HepG2 (cell line): ENCODE measurements at regions not wholly inside any gene's neighbourhood (a gene's known extent, or its start where the extent isn't known, plus 50 kb on each side); places are given as distances from the start of the nearest gene placed in this dataset.

ENCODE experiments used
- ATAC-seq: fragments of 200-7000 bp; cut with Tn5 transposase; 3 replicates; pipeline ENCODE4 v1.9.1; 2020; ENCODE audit warnings: mild to moderate bottlenecking, moderate library complexity
- BruUV-seq: library from RNA; stranded (reverse); fragments of 400-500 nt; replicated peaks from 2 replicates; lab custom pipeline; 2021; lab: Mats Ljungman, UMichigan
- CTCF ChIA-PET: fragments of 300-600 bp; formaldehyde crosslinking; extraction: SDS; loops from one replicate; lab custom pipeline; 2021; ENCODE audit warnings: low total read pairs, inconsistent platforms, low intra/inter-chr PET ratio; lab: Yijun Ruan, JAX
- POLR2A ChIA-PET: fragments of 350-600 bp; sonication (Branson Sonifier 250); formaldehyde crosslinking; loops from one replicate; lab custom pipeline; 2020; ENCODE audit warnings: antibody characterized with exemption, inconsistent platforms; lab: Yijun Ruan, JAX
- DNase-seq: peaks from one replicate; pipeline ENCODE4 v3.0.0-alpha.2; 2015; ENCODE audit warnings: low spot score
- FAIRE-seq: peaks from 3 replicates; lab custom pipeline; 2011; peaks lifted over from hg19 to GRCh38; lab: Jason Lieb, UNC
- H2AFZ ChIP-seq: one replicate; pipeline ENCODE4 v1.6.1; 2011; ENCODE audit warnings: low read length, inconsistent platforms
- H3K27ac ChIP-seq: fragments of 300-600 bp; 3 replicates; pipeline ENCODE4 v1.8.0; 2011; ENCODE audit warnings: mixed run types, mild to moderate bottlenecking, mixed read lengths, low read length, inconsistent platforms; ENCODE audit not compliant: insufficient read depth; ENCODE audit errors: extremely low read length
- H3K27me3 ChIP-seq, 2 experiments: fragments of 200-600 bp in 1 of 2; 2 replicates in 1 of 2; 3 replicates in 1 of 2; pipeline versions ENCODE4 v1.6.0 to v1.8.0; 2011; ENCODE audit warnings: low read length in 2 of 2, mild to moderate bottlenecking in 2 of 2, moderate library complexity in 2 of 2, inconsistent platforms in 1 of 2; ENCODE audit not compliant: insufficient read depth in 2 of 2, control insufficient read depth in 1 of 2
- H3K36me3 ChIP-seq, 2 experiments: fragments of 200-600 bp in 1 of 2; replicated peaks in 1 of 2; 2 replicates in 1 of 2; 3 replicates in 1 of 2; pipeline versions ENCODE4 v1.5.1 to v1.8.0; 2011; ENCODE audit warnings: low read length in 2 of 2, inconsistent platforms in 1 of 2; ENCODE audit not compliant: insufficient read depth in 2 of 2, control insufficient read depth in 1 of 2
- H3K4me1 ChIP-seq: 2 replicates; pipeline ENCODE4 v1.5.1; 2012; ENCODE audit warnings: low read length, inconsistent platforms; ENCODE audit not compliant: insufficient read depth
- H3K4me2 ChIP-seq: 2 replicates; pipeline ENCODE4 v1.6.0; 2011; ENCODE audit warnings: low read depth, low read length, inconsistent platforms
- H3K4me3 ChIP-seq, 3 experiments: fragments of 200-600 bp in 1 of 3; sonication (generic), shearing (Covaris generic) in 1 of 3; replicated peaks in 1 of 3; 2 replicates each; pipeline ENCODE4 v1.5.1; 2011 to 2016; ENCODE audit warnings: low read length in 3 of 3, inconsistent platforms in 2 of 3, low read depth in 2 of 3, mild to moderate bottlenecking in 2 of 3, control low read depth in 1 of 3, mixed read lengths in 1 of 3; ENCODE audit not compliant: insufficient read depth in 1 of 3
- H3K79me2 ChIP-seq: one replicate; pipeline ENCODE4 v1.6.1; 2011; ENCODE audit warnings: low read length, inconsistent platforms; ENCODE audit not compliant: insufficient read depth
- H3K9ac ChIP-seq: 2 replicates; pipeline ENCODE4 v1.6.0; 2011; ENCODE audit warnings: mild to moderate bottlenecking, low read depth, low read length, inconsistent platforms; ENCODE audit not compliant: insufficient read depth
- H3K9me3 ChIP-seq: 2 replicates; pipeline ENCODE4 v1.5.1; 2012; ENCODE audit warnings: mild to moderate bottlenecking, low read length
- H4K20me1 ChIP-seq: 2 replicates; pipeline ENCODE4 v1.6.0; 2011; ENCODE audit warnings: inconsistent platforms, mild to moderate bottlenecking, low read length, moderate library complexity; ENCODE audit not compliant: insufficient read depth
- TCF12 ChIP-seq, 2 experiments: fragments of 450-650 bp in 1 of 2; sonication (generic) in 1 of 2; formaldehyde crosslinking in 1 of 2; IDR thresholded peaks; 2 replicates each; pipeline versions ENCODE4 v1.6.1 to v1.8.0; 2017 to 2022; ENCODE audit warnings: antibody characterized with exemption in 1 of 2, mild to moderate bottlenecking in 1 of 2, missing genetic modification reagents in 1 of 2, moderate library complexity in 1 of 2
- WGBS: methylation state at CpG from one replicate; pipeline ENCODE4 v1.1.6; 2017; ENCODE audit warnings: low lambda C conversion rate; 5-methylcytosine and 5-hydroxymethylcytosine counted together
- in situ Hi-C: cut with HindIII; loops from 2 replicates; pipeline ENCODE4 v1.10.0; 2017; ENCODE audit warnings: low pct_unique_long_range_greater_than_20kb; ENCODE audit not compliant: extremely low pct_ligation_motif_present
- intact Hi-C: fragments of 100-400 bp; cut with micrococcal nuclease; formaldehyde crosslinking; loops from one replicate; pipeline ENCODE4 v1.10.0; 2022; ENCODE audit not compliant: unreplicated experiment
- TF ChIP-seq, protein P1 (sequence below): sonication (generic); formaldehyde crosslinking; IDR thresholded peaks from 2 replicates; pipeline ENCODE4 v1.8.1; 2023; ENCODE audit warnings: mild to moderate bottlenecking, missing genetic modification reagents, borderline replicate concordance

DNA sequence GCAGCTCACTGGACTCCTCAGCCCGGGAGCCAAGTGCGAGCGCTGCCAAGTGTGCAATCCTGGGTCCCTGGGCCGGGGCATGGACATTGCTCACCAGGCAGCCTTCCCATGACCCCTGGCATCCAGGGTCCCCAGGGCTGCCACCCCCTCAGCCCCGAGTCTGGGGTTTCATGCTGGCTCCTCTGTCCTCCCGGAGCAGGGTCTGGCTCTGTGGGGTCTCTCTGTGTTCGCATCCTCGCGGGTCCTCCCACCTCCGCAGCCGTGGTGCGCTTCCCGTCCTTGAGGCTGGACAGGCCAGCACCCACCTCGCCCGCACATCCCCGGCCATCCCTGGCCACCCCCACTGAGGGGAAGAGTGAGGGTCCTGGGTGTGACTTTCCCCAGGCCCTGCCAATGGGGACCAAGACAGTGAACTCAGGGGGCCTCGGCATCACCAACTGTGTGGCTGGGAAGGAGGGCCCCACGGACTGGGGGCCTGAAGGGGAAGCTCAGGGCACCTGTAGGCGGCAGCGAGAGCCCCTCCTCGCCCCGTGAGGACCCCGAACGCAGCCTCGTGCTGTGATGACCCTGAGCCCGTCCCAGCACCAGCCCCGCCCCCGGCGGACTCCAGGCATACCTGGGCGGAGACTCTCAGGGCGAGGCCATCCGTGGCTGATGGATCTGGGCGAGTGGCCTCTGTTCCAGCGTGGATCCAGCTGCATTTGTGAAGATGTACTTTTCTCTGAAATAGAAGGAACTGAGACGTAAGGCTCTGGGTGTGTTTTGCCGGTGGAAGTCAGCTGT, 50.3 kb upstream of the CFAP46 start:
- H3K79me2 ChIP-seq = no peaks in the 10 kb centered on the region
- TF ChIP-seq, protein P1, sequence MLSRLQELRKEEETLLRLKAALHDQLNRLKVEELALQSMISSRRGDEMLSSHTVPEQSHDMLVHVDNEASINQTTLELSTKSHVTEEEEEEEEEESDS (CRISPR knock-in tag) = no peak
- TF ChIP-seq TCF12 (IDR thresholded peaks at IDR 0.05) (no peak), TCF12 (CRISPR knock-in tag; IDR thresholded peaks at IDR 0.05) (no peak)
- TF ChIP-seq, all 625 proteins: peak for 0
- ChIA-PET POLR2A (no interaction called here), CTCF (no interaction called here)
- Histone ChIP-seq H3K36me3 (no peaks in the 10 kb centered on the region), H3K27ac (no peak overlapping the region), H3K4me1 (no peaks in the 10 kb centered on the region), H3K9me3 (no peaks in the 10 kb centered on the region), H3K9ac (no peak overlapping the region), H3K27me3 (peaks cover 12 to 70% of the 10 kb centered on the region in 2 experiments; a peak in 4 of 5 replicates), H4K20me1 (no peaks in the 10 kb centered on the region), H3K4me3 (no peak overlapping the region), H2AFZ (no peak overlapping the region), H3K4me2 (no peak overlapping the region)
- no peak for ATAC-seq
- no TSS peak for BruUV-seq
- WGBS = 13% methylated on average over 3 of the region's 36 CpGs
- no peak for DNase-seq
- in situ Hi-C loops = no loop called here
- intact Hi-C loops = no loop called here
- FAIRE-seq = no peak
